AG04450 (cell line): ENCODE measurements at regions not wholly inside any gene's neighbourhood (a gene's known extent, or its start where the extent isn't known, plus 50 kb on each side); places are given as distances from the start of the nearest gene placed in this dataset.

Experiments used
- CTCF ChIA-PET: fragments of 300-600, 350-600 bp; formaldehyde crosslinking; extraction: SDS; loops from one replicate; lab custom pipeline; 2022; ENCODE audit warnings: antibody characterized with exemption, inconsistent platforms; lab: Charles Lee
- POLR2A ChIA-PET: fragments of 350-600 bp; formaldehyde crosslinking; extraction: SDS; loops from one replicate; lab custom pipeline; 2021; ENCODE audit warnings: antibody characterized with exemption, inconsistent platforms; lab: Yijun Ruan, JAX
- DNase-seq: peaks from one replicate; pipeline ENCODE4 v3.0.0-alpha.2; 2011; ENCODE audit warnings: low read depth, low spot score
- H3K27ac ChIP-seq: one replicate; pipeline ENCODE4 v1.5.1; 2012; ENCODE audit warnings: low read depth, low read length, control low read depth
- H3K27me3 ChIP-seq: one replicate; pipeline ENCODE4 v1.6.0; 2012; ENCODE audit warnings: low read length; ENCODE audit not compliant: control insufficient read depth, insufficient read depth
- H3K4me3 ChIP-seq: 2 replicates; pipeline ENCODE4 v1.5.1; 2011; ENCODE audit warnings: mild to moderate bottlenecking, low read depth, low read length, control low read depth
- H3K9me3 ChIP-seq: 2 replicates; pipeline ENCODE4 v1.5.1; 2012; ENCODE audit warnings: low read length; ENCODE audit not compliant: control insufficient read depth, insufficient read depth
- CTCF ChIP-seq: IDR thresholded peaks from 2 replicates; pipeline ENCODE4 v1.5.1; 2011; ENCODE audit warnings: low read depth, low read length, control low read depth, inconsistent platforms

GRCh38 chr6:95496769-95497426 is 80.4 kb upstream of the MANEA start:
- POLR2A ChIA-PET: no interaction called here
- no peak overlapping the region for H3K4me3 ChIP-seq
- TF ChIP-seq CTCF: no peak
- CTCF ChIA-PET: no interaction called here
- DNase-seq: no peak
- no peaks in the 10 kb centered on the region for H3K27me3 ChIP-seq
- peaks cover 8% of the 10 kb centered on the region for H3K9me3 ChIP-seq
- H3K27ac ChIP-seq: no peak overlapping the region

- DNase-seq: no peak
- no peak for TF ChIP-seq CTCF
- H3K27ac ChIP-seq: no peak overlapping the region
- H3K27me3 ChIP-seq: no peaks in the 10 kb centered on the region
- ChIA-PET POLR2A (no interaction called here), CTCF (no interaction called here)
- H3K4me3 ChIP-seq: no peak overlapping the region
- peaks cover 8% of the 10 kb centered on the region for H3K9me3 ChIP-seq
These were observed 76.1 kb upstream of the MANEA start for GRCh38 chr6:95501032-95501904.

- no peak overlapping the region for H3K4me3 ChIP-seq
- ChIA-PET POLR2A (no interaction called here), CTCF (no interaction called here)
- DNase-seq: no peak
- no peaks in the 10 kb centered on the region for H3K27me3 ChIP-seq
- no peak overlapping the region for H3K27ac ChIP-seq
- H3K9me3 ChIP-seq: no peaks in the 10 kb centered on the region
- no peak for TF ChIP-seq CTCF
These were observed 73.8 kb upstream of the MANEA start for GRCh38 chr6:95503568-95503967.

GRCh38 chr6:95511404-95511803 is 65.9 kb upstream of the MANEA start:
- H3K9me3 ChIP-seq: no peaks in the 10 kb centered on the region
- CTCF ChIA-PET: no interaction called here
- TF ChIP-seq CTCF: no peak
- H3K4me3 ChIP-seq: no peak overlapping the region
- POLR2A ChIA-PET: no interaction called here
- no peak overlapping the region for H3K27ac ChIP-seq
- no peaks in the 10 kb centered on the region for H3K27me3 ChIP-seq
- no peak for DNase-seq

GRCh38 chr6:95515975-95516374 is 61.4 kb upstream of the MANEA start:
- Histone ChIP-seq H3K27me3 (no peaks in the 10 kb centered on the region), H3K9me3 (peaks cover 16% of the 10 kb centered on the region), H3K4me3 (no peak overlapping the region), H3K27ac (no peak overlapping the region)
- no peak for TF ChIP-seq CTCF
- no peak for DNase-seq
- POLR2A ChIA-PET: no interaction called here
- CTCF ChIA-PET: no interaction called here
